NCI-H2171 treated with DMSO at 0.1 percent for 48 hours (cell line): ENCODE measurements at regions not wholly inside any gene's neighbourhood (a gene's known extent, or its start where the extent isn't known, plus 50 kb on each side); places are given as distances from the start of the nearest gene placed in this dataset.

Experiments used
- DNase-seq: peaks from one replicate; lab custom pipeline; 2025; lab: John Stamatoyannopoulos, UW

DNA sequence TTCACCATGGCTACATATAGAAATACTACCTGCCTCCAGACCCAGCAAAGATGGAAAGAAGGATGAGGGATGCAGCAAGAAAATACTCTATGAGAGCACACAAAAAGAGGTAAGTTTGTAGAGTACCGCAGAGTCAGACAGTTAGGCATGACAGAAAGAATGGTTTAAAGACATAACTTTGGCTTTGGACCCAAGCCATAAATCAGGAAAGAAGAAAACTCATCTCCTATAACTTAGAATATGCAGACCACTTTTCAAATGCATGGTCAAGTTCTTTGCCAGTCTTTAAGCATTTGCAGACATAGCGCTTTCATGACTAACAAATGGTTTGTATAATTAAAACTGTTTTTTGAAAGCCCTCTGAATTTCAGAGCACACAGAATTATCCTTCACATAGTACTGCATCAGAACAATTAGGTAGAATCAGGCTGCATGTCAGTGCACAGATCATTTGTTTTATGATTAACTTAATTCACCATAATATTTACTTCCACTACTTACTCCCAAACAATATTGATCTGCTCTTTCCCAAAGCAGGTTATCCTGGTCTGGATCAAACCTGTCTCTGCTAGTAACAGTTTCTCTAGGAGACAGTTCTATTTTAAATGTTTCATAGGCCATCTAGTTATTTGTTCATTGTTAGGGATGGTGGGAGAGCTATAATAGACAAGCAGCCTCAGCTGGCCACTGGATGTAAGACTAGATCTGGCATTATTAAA is 280.7 kb upstream of the NR5A2 start:
- no peak for DNase-seq

DNA sequence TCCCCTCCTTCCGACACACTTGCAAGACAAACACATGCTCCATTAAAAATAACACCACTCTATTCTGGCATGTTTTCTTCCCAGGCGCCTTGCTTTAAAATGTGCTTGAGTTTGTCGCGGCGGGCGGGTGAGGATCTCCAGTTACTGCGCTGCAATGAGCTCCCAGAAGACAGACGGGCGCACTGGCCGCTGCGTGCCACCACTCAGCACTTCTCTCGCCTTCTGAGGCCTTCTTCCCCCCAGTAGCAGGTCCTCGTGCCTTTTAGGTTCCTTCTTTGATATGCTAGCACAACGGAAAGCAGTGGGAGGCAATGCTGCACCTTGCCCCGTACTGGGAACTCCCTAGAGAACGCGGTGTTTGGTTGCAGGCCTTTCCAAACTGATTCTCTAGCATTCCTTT is 279.5 kb upstream of the NR5A2 start:
- DNase-seq: peak; percentile 5

DNA sequence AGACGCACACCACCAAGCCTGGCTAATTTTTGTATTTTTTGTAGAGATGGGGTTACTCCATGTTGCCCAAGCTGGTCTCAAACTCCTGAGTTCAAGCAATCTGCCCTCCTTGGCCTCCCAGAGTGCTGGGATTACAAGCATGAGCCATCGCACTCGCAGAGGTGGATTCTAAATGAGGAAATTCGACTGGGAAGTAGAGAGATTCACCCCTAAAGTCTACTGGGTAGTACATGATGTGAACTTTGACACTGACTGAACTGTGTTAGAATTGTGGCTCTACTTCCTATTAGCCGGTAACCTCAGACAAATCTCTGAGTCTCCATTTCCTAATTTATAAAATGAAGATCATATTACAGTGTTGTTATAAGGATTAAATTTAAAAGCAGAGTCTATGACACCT is 276.0 kb upstream of the NR5A2 start:
- no peak for DNase-seq

DNA sequence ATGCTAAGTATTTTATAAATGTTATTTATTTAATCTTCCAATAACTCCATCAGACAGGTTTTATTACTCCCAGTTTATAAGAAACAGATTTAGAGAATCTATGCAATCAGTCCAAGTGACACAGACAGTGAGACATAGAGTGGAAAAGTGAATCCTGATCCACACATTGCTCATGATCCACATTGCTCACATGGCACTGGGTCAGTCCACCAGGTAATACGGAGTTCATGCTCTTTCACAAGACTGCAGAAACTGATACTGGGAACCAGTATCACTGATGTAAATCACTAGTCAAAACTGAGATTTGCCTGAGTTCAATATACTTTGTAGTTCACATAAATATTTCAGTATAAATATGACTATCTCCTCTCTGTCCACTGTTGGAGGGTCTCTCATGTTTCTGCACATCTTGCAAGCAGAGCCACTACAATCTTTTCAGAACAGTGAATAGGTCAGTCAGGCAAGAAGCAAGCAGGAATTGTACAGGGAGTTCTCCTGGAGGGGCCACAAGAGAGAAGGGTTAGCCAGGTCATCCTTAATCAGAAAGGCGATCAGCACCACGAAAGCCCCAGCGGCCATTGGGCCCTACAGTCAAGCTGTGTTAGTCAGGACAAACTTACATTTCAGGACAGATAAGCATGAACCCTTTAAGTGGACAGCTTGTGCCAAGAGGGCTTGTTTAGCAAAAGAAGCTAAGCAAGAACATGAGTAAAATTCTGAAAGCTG is 275.4 kb upstream of the NR5A2 start:
- no peak for DNase-seq

DNA sequence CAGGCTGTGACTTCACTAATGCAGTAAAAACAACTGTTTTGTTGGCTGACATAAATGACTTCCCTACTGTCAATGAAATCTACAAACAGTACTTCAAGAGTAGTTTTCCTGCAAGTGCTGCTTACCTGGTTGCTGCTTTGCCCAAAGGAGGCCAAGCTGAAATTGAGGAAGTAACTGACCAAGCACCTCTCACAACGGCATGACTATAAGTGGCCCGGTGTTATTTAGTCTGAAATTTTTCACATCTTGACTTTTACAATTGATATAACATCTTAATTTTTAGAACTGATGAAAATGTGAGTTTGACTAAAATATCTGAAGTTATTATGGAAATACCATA is 274.9 kb upstream of the NR5A2 start:
- DNase-seq: no peak

DNA sequence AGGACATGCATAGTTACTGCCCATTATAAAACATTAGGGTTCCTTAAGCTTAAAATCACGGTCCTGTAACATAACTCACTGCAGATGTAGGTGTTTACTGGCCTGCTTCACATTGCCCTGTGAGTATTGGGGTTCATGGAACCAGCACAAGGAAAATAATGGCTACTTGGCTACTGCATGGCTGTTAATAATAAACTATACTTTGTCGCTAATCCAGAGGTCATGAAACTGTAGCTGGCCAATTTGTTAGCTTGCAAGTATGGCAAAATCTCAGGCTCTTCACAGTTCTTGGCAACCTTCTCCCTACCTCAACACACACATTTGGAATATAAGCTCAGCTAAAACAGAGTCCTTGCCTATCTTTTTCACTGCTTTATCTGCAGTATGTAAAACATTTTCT is 274.0 kb upstream of the NR5A2 start:
- DNase-seq: no peak

DNA sequence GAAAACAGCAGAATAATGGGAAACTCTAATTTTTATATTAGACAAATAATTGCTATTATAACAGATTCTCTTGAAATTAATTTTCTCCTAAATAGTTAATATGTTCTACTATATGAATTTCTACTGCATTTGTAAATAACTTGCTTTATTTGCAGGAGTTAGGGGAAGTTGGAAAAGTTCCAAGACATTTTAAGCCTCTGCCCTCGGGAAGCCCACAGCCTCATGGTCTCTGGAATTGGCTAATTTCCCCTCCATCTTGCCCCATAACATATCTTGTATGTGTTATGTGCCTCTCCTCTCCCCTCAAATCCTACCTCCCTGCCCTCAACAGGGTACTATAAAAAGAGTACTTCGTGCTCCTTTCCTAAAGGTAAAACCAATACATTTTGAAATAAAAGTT is 271.4 kb upstream of the NR5A2 start:
- no peak for DNase-seq

DNA sequence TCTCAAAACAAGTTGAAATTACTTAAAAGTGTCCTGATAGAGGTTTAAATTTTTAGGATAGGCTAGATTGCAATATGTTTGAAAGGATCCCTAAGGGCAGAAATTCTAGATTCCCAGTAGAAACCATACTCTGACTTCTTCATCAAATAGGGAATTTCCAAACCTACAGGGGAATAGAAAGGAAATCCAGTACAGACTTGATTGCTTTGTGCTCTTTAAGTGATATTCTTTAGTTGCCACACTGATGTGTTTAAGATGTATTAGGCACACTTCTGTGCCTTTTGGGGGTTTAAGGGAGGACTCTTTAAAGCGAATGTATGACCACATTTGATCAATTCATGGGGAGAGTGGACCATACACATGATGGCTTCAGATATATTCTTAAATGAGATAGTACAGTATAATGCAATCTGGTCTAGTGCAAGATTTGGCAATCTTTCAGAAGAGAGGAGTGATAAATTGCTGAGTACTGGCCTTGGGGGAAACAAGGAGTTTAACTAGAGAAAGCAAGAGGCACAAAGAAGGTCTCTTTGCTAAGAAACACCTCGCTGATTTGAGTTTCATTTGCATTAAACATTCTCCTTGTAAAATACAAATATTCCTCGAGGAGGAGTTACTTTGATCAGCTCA is 268.8 kb upstream of the NR5A2 start:
- DNase-seq: no peak

DNA sequence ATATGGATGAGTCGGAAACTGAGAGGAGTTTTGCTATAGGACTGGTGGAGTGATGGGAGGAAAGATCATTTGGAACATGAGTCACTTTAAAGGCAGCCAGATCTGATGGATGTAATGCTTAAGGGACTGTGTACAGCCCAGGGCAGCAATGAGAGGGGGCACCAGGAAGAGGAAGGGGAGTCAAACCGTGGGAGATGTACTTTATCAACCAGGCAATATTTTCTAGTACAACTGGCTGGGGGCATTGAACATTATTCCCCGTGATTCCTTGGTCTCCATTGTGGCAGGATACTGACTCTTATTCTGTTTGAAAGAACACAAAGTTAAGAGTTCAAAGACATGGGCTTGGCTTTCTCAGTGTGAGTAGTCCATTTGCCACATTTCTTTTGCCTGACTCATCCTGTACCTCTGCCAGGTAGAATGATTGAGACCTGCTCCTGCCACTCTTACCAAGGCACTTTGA is 268.2 kb upstream of the NR5A2 start:
- no peak for DNase-seq

DNA sequence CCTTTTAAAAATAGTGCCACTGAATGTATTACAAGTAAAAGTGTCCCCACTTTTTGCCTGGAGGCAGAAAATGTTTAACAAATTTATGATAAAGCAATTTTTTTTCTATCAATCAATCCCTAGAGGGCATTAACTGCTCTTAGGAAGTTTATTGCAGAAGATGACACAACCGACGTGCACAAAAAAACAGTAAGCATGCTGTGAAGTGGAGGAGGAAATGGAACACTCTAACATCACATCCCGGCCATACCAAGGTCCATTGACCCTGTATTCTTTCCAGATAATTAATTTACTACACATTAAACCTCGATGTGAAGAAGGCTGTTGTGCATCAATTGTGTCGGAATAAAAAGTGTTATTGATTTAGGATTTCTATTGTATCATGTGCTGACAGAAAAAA is 264.9 kb upstream of the NR5A2 start:
- no peak for DNase-seq

DNA sequence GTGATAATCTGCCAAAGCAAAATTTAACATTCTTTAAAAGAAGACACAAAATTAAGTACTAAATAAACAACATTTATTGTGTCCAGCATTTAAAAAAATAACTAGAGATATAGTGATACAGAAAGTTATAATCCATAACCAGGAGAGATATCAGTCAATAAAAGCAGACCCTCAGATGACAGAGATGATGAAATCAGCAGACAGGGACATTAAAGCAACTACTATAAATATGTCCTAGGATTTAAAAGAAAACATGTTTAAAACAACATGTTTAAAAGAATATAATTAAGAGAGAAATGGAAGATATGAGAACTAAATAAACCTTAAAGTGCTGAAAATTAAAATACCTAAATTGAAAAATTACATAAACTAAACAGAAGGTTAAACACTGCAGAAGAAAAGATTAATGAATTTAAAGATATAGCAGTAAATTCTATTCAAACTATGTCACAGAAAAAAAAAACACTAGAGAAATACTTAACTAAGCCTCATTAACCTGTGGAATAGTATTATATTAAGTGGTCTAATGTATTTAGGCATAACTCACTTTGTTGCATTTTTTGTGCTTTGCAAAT is 261.2 kb upstream of the NR5A2 start:
- no peak for DNase-seq

DNA sequence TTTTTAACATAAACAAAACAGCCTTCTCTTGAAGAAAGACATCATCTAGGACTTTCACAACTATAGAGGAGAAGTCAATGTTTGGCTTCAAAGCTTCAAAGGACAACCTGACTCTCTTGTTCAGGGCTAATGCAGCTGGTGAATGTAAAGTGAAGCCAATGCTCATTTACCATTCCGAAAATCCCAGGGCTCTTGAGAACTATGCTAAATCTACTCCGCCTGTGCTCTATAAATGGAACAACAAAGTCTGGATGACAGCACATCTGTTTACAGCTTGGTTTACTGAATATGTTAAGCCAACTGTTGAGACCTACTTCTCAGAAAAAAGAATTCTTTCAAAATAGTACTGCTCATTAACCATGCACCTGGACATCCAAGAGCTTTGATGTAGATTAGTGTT is 259.8 kb upstream of the NR5A2 start:
- no peak for DNase-seq

DNA sequence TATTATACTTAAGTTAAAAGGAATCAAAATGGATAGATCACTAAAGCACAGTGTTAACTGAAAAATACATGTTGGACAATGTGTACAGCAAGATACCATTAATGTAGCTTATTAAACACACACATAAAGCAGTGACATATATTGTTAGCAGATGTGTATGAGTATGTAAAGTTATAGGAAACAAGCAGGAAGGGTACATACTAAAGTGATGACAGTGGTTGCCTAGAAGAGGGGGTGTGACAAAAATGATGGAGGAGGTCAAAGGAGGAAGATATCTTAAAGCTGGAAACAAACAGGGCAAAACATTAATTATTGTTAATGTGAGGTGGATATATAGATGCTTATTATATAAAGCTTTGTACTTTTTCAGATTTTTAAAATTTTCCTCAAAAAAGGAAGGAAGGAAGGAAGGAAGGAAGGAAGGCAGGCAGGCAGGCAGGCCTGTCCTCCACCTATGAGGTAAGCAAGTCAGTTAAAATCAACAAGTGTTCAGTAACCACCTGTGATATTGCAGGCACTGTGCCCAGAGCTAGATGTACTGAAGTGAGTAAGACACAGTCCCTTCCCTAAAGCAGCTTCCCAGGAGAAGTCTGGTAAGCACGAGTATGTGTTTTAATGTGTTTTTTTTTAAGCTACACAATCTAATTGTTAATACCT is 252.9 kb upstream of the NR5A2 start:
- DNase-seq: no peak

DNA sequence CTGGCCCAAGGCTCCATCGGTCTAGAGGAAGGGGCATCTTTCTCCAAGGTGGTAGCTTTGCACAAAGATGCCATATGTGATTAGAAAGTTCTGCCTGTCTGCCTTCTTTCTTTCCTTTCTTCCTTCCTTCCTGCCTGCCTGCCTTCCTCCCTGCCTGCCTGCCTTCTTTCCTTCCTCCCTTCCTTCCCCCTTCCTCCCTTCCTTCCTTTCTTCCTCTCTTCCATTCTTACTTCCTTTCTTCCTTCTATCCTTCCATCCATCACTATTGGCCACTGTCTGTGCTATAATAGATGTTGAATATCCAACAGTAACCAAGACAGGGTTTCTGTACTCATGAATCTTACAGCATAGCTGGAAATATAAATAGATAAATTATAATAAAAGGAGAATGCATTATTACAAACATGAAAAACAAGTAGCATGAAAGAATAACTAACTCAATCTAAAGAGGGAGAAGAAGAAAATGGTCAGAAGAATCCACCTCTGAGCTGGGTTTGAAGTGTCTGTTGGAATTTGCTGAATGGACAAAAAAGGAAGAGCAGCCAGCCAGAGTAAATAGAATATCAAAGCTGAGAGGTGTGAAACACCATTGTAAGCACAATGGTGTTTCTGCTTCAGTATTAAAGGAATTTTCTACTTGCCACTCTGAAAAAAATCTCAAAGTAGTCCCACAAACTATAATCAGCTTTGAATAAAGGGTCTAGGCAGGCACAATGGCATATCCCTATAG is 250.6 kb upstream of the NR5A2 start:
- no peak for DNase-seq

DNA sequence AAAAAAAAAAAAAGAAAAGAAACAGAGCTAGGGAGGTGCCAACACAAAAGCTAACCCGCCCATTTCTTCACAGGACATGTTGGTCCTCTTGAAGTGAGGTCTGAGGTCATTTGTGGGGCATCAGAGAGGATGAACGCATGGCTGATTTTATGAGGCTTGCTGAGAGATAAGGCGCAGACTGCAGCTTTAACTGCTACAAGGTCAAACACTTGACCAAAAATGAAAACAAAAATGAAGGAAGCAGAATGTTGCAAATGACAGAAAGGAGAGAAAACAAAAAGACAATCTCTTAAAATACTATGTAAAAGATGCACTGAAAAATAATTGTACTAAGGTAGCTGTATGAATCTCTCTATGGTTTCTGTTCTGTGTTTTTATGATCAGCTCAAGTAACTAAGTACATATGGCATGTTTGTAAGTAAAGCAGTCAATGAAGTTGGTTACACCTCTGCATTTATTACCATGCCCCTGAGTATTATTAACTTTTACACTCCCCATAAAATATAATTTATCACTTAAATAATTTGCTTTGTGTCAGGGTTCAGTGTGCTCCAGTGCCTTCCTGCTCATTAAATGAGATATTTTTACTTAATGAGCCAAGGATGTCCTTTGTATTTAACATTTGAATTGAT is 249.1 kb upstream of the NR5A2 start:
- DNase-seq: no peak

DNA sequence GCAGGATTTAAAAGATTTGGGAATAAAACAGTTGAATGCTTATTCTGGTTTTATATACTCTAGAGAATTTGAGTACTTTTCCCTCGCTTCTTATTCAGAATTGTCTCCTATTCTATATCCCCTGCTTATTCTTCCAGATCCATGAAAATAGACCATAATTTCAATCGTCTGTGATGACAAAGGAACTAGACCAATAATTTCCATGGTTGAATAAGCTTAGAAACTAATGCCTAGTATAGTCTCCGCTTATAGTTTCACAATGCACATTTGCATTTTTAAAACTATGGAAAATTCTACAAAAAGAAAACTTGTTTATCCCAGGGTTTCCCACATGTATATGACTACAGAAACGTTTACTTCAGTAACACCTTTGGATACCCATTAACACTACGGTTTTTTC is 247.4 kb upstream of the NR5A2 start:
- no peak for DNase-seq

DNA sequence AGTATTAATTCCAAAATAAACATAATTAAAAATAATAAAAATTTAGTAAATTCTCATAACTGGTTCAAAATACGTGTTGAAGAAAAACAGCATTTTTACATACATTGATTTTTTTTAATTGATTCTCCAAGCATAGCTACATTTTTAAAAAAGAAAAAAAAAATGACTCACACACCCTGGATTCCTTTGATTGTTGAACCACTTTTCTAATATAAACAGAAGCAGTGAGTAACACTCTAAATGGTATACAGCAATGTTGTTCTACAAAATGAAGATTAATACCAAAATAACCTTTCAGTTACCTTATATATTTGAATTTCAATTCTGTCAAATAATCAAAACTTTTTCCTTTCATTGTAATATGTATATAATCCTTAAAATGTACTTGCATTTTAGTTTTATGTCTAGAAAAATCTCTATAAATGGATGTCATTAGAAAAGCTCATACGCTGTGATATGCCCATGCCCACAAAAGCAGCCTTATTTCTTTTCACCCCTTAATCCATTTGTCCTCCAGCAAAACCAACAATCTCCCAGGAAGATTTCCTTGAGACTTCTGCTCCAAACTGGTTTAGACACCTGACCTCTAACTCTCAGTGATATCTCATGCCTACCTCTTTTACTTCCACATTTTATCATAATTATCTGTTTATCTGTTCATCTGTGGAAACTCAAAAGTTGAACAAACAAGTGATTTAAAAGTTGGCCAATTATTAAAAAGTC is 246.4 kb upstream of the NR5A2 start:
- DNase-seq: no peak

DNA sequence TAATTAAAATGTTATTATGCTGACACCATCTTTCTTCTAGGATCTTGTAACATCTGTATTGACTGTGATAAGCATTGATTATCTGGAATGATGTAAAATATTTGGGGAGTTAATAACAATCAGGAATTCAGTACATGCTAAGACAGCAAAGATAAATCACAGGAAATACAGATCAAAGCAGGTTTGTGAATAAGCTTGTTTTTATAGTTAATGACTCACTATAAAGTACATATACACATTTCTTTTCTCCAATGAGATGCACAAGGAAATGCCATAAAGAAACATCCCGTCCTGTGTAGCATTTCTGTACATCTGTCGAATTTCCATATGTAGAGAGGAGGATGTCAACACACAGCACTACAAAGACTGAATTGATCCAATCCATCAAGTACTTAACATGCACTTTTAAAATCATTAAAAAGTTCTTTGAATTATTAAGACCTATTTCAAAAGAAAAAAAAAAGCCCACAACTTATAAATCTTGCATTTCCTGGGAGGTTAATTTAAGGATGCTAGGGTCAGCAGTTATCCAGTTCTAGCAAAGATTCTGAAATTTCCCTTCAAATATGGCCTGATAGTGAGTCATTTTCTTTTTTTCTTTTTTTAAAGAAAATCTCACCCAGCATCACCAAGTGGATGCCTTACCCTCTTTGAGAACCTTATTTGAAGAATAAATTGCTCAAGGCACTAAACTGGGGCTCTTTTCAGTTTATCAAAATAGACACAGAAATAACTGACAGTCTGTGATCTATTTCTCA is 243.2 kb upstream of the NR5A2 start:
- no peak for DNase-seq

DNA sequence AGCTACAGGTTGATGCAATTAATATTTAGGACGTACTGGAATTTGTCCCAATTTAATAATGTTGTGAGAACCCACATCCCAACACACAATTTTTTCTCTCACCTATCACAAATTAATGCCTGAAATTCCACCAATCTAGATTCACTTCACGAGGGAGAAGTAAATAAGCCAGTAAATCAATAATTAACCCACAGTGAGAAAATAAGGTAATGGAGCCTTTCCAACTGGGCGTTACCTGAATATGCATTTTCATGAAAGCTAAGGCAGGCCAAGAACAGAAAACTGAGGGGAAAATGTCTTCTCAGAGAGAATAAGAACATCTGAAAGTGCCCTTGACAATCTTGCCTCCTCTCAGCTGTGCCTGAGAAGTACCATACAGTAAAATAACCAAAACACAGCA is 240.8 kb upstream of the NR5A2 start:
- DNase-seq: no peak

DNA sequence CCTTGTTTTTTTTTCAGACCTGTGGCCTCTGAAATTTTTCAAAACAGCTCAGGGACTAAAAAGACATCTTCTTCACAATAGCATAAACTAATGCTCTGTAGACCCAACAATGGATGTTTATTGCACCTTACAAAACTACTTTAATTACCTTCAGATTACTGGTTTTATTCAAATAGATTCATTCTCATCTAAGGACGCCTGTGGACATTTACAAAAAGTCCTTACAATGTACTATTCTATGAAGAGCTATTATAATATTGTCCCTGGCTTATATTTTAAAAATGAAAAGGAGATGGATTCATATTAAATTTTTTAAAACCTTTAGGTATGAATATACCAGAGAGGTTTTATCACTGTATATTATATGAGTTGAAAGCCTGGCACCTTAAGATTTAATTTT is 238.4 kb upstream of the NR5A2 start:
- DNase-seq: no peak
